K562 (cell line): ENCODE measurements at regions not wholly inside any gene's neighbourhood (a gene's known extent, or its start where the extent isn't known, plus 50 kb on each side); places are given as distances from the start of the nearest gene placed in this dataset.

Experiments used
- ATAC-seq: fragments of 200-7000 bp; cut with Tn5 transposase; 3 replicates; pipeline ENCODE4 v1.9.1; 2020; ENCODE audit warnings: moderate library complexity
- BruUV-seq: library from RNA; stranded (reverse); fragments of 400-500 nt; replicated peaks from 2 replicates; lab custom pipeline; 2021; lab: Mats Ljungman, UMichigan
- CTCF ChIA-PET: fragments of 300-600 bp; formaldehyde crosslinking; extraction: SDS; loops from one replicate; lab custom pipeline; 2021; ENCODE audit warnings: low intra/inter-chr PET ratio; lab: Yijun Ruan, JAX
- POLR2A ChIA-PET: fragments of 300-600, 350-650 bp; sonication (Branson Sonifier 250); formaldehyde crosslinking; extraction: SDS; loops from one replicate; lab custom pipeline; 2021; ENCODE audit warnings: antibody characterized with exemption, inconsistent platforms; lab: Yijun Ruan, JAX
- DNase-seq, 4 experiments: peaks; one replicate each; pipeline versions ENCODE4 v3.0.0 to v3.0.0-alpha.2; 2011 to 2018; ENCODE audit warnings: low spot score in 3 of 4, mixed read lengths in 3 of 4; ENCODE audit errors: extremely low read depth in 1 of 4
- FAIRE-seq: peaks from 2 replicates; lab custom pipeline; 2011; peaks lifted over from hg19 to GRCh38; lab: Jason Lieb, UNC
- H2AFZ ChIP-seq: 2 replicates; pipeline ENCODE4 v1.6.0; 2011; ENCODE audit warnings: low read depth, low read length, control low read depth, inconsistent platforms
- H3K27ac ChIP-seq: fragments of 200-600 bp; 3 replicates; pipeline ENCODE4 v1.8.0; 2011; ENCODE audit warnings: low read depth, mild to moderate bottlenecking, control low read depth, inconsistent platforms, low read length, moderate library complexity, mixed read lengths; ENCODE audit errors: extremely low read depth
- H3K27me3 ChIP-seq, 2 experiments: fragments of 300-600 bp in 1 of 2; 2 replicates in 1 of 2; 3 replicates in 1 of 2; pipeline versions ENCODE4 v1.6.0 to v1.8.0; 2011; ENCODE audit warnings: inconsistent platforms in 2 of 2, low read length in 2 of 2, mild to moderate bottlenecking in 1 of 2, mixed read lengths in 1 of 2, moderate library complexity in 1 of 2; ENCODE audit not compliant: control insufficient read depth in 2 of 2, insufficient read depth in 2 of 2
- H3K36me3 ChIP-seq: fragments of 300-600 bp; 3 replicates; pipeline ENCODE4 v1.8.0; 2011; ENCODE audit warnings: mild to moderate bottlenecking, low read length, inconsistent platforms; ENCODE audit not compliant: control insufficient read depth, insufficient read depth
- H3K4me1 ChIP-seq, 2 experiments: fragments of 200-600 bp in 1 of 2; replicated peaks in 1 of 2; 2 replicates in 1 of 2; 3 replicates in 1 of 2; pipeline versions ENCODE4 v1.5.1 to v1.8.0; 2011; ENCODE audit warnings: inconsistent platforms in 2 of 2, low read length in 2 of 2, mild to moderate bottlenecking in 1 of 2, mixed read lengths in 1 of 2, moderate library complexity in 1 of 2; ENCODE audit not compliant: control insufficient read depth in 2 of 2, insufficient read depth in 2 of 2
- H3K4me2 ChIP-seq: 2 replicates; pipeline ENCODE4 v1.6.1; 2011; ENCODE audit warnings: low read length, control low read depth, inconsistent platforms, mixed read lengths; ENCODE audit not compliant: insufficient read depth
- H3K4me3 ChIP-seq: fragments of 200-600 bp; sonication (generic), shearing (Covaris generic); 2 replicates; pipeline ENCODE4 v1.5.1; 2016; ENCODE audit warnings: control low read depth, inconsistent platforms
- H3K79me2 ChIP-seq: fragments of 200-600 bp; 3 replicates; pipeline ENCODE4 v1.8.0; 2011; ENCODE audit warnings: low read length, inconsistent platforms; ENCODE audit not compliant: control insufficient read depth, insufficient read depth
- H3K9ac ChIP-seq, 2 experiments: 2 replicates each; pipeline versions ENCODE4 v1.6.0 to v1.6.1; 2011; ENCODE audit warnings: low read depth in 2 of 2, low read length in 2 of 2, control low read depth in 1 of 2, inconsistent platforms in 1 of 2, mild to moderate bottlenecking in 1 of 2, mixed read lengths in 1 of 2; ENCODE audit not compliant: insufficient read depth in 1 of 2
- H3K9me1 ChIP-seq: one replicate; pipeline ENCODE4 v1.6.0; 2011; ENCODE audit warnings: inconsistent platforms, mild to moderate bottlenecking, low read length, moderate library complexity; ENCODE audit not compliant: control insufficient read depth, insufficient read depth
- H3K9me3 ChIP-seq: replicated peaks from 2 replicates; pipeline ENCODE4 v1.5.1; 2011; ENCODE audit warnings: low read depth, low read length, inconsistent platforms; ENCODE audit not compliant: control insufficient read depth, insufficient read depth
- H4K20me1 ChIP-seq: replicated peaks from 2 replicates; pipeline ENCODE4 v1.6.1; 2011; ENCODE audit warnings: low read length, inconsistent platforms, mixed read lengths; ENCODE audit not compliant: control insufficient read depth, insufficient read depth
- DDX20 ChIP-seq: fragments of 450-650 bp; IDR thresholded peaks from 2 replicates; pipeline ENCODE4 v1.6.1; 2016; ENCODE audit warnings: missing genetic modification characterization, low read depth, mild to moderate bottlenecking, missing compliant biosample characterization, moderate library complexity
- JUND ChIP-seq, 2 experiments: IDR thresholded peaks; 2 replicates in 1 of 2; 3 replicates in 1 of 2; pipeline ENCODE4 v1.6.1; 2011; ENCODE audit warnings: borderline replicate concordance in 2 of 2, low read depth in 2 of 2, low read length in 2 of 2, improper control_type of control experiment in 1 of 2, missing biosample characterization in 1 of 2, missing genetic modification characterization in 1 of 2, missing genetic modification reagents in 1 of 2
- MAFF ChIP-seq: IDR thresholded peaks from 2 replicates; pipeline ENCODE4 v1.6.1; 2012; ENCODE audit warnings: low read length, improper control_type of control experiment
- MXI1 ChIP-seq: IDR thresholded peaks from 2 replicates; pipeline ENCODE4 v1.6.1; 2011; ENCODE audit warnings: low read depth, mild to moderate bottlenecking, improper control_type of control experiment, low read length
- NBN ChIP-seq: fragments of 450-650 bp; IDR thresholded peaks from 2 replicates; pipeline ENCODE4 v1.6.1; 2016; ENCODE audit warnings: low read depth, mild to moderate bottlenecking
- NR1H2 ChIP-seq: sonication (generic); formaldehyde crosslinking; IDR thresholded peaks from 2 replicates; pipeline ENCODE4 v1.4.0; 2020; ENCODE audit warnings: mild to moderate bottlenecking, missing genetic modification reagents
- PHB ChIP-seq: fragments of 250-450 bp; sonication (Bioruptor Pico); IDR thresholded peaks from 2 replicates; pipeline ENCODE4 v1.5.0; 2021
- RUNX1 ChIP-seq: sonication (generic); IDR thresholded peaks from 2 replicates; pipeline ENCODE4 v1.6.1; 2016; ENCODE audit warnings: antibody characterized with exemption, low read depth
- ZBTB17 ChIP-seq: fragments of 450-650 bp; formaldehyde crosslinking; IDR thresholded peaks from 2 replicates; pipeline ENCODE4 v1.4.0; 2020; ENCODE audit warnings: mild to moderate bottlenecking
- ZNF324 ChIP-seq: fragments of 250-450 bp; sonication (Bioruptor Pico); IDR thresholded peaks from 2 replicates; pipeline ENCODE4 v1.4.0; 2020; ENCODE audit warnings: mild to moderate bottlenecking
- ZNF408 ChIP-seq: fragments of 250-450 bp; sonication (Bioruptor Pico); IDR thresholded peaks from 2 replicates; pipeline ENCODE4 v1.4.0; 2020; ENCODE audit warnings: low read depth, mild to moderate bottlenecking, moderate library complexity
- ZNF699 ChIP-seq: fragments of 250-450 bp; sonication (Bioruptor Pico); IDR thresholded peaks from 2 replicates; pipeline ENCODE4 v1.8.0; 2021; ENCODE audit warnings: mild to moderate bottlenecking, moderate library complexity; ENCODE audit not compliant: insufficient replicate concordance
- WGBS: fragments of 100-300 bp; shearing (Covaris generic); methylation state at CpG from one replicate; pipeline ENCODE4 v1.1.6; 2016; ENCODE audit warnings: low coverage, mixed read lengths; ENCODE audit not compliant: insufficient coverage; ENCODE audit errors: missing lambda C conversion rate; 5-methylcytosine and 5-hydroxymethylcytosine counted together
- in situ Hi-C: fragments of 300-500 bp; cut with MboI; formaldehyde crosslinking; loops from 4 replicates; pipeline ENCODE4 v1.15.0; 2018; ENCODE audit warnings: inconsistent platforms, mixed read lengths
- intact Hi-C: fragments of 100-400 bp; cut with micrococcal nuclease; formaldehyde crosslinking; loops from 2 replicates; pipeline ENCODE4 v1.14.2; 2022
- TF ChIP-seq, protein P1 (sequence below): fragments of 250-450 bp; sonication (Bioruptor Pico); IDR thresholded peaks from 2 replicates; pipeline ENCODE4 v1.8.0; 2022; ENCODE audit warnings: inconsistent platforms, mild to moderate bottlenecking, moderate library complexity, borderline replicate concordance
- TF ChIP-seq, protein P2 (sequence below): IDR thresholded peaks from 3 replicates; pipeline ENCODE4 v1.6.1; 2011; ENCODE audit warnings: borderline replicate concordance, mild to moderate bottlenecking; ENCODE audit not compliant: insufficient read length, insufficient read depth
- TF ChIP-seq, protein P3 (sequence below): fragments of 450-650 bp; IDR thresholded peaks from 2 replicates; pipeline ENCODE4 v1.6.1; 2016; ENCODE audit warnings: antibody characterized with exemption

DNA sequence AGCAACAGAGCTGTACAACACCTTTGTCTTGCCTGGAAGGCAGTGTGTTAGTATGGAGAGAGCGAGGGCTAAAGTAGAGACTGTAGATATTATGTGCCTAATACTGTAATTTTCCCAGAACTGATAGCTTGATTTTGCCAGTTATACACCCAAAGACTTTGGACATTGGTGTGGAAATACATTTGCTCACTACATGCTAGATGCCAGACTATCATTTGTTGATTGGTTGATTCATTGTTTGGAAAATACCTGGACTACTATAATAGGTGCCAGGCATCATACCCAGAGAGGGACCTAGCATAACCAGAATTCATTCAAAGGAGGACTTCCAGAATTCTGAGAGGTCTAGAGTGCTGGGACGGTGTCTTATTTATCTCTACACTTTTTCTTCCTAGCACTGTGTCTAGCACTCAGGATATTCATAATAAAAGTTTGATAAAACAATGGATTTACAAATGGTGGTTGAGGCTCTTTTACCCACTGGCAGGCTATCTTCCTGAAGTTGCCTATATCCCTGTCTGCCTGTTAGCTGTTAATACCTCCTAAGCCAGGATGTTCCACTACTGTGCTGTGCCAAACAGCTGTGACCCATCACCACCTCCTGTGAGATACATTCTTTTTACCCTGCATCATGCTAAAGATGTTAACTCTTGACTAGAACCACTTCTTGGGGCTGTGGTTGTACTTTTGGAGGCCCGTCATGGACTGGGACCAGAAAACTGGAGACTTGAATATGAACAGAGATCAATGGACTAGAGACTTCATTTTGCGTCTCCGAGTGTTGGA is 72.2 kb upstream of the FUCA2 start:
- no peaks in the 10 kb centered on the region for H3K9me3 ChIP-seq
- peaks cover 0 to 5% of the 10 kb centered on the region in 2 experiments; a peak in 2 of 5 replicates for H3K27me3 ChIP-seq
- intact Hi-C loops, result no loop called here
- H3K27ac ChIP-seq, result no peak overlapping the region
- H3K4me2 ChIP-seq, result no peak overlapping the region
- CTCF ChIA-PET, result no interaction called here
- H3K4me1 ChIP-seq, result no peaks in the 10 kb centered on the region
- H3K36me3 ChIP-seq, result no peaks in the 10 kb centered on the region
- no peak for TF ChIP-seq MAFF
- TF ChIP-seq ZNF408 (CRISPR knock-in tag), result no peak
- TF ChIP-seq ZNF699 (CRISPR knock-in tag), result no peak
- no peak for TF ChIP-seq RUNX1
- TF ChIP-seq PHB (CRISPR knock-in tag), result no peak
- no peak for TF ChIP-seq ZBTB17 (CRISPR knock-in tag)
- TF ChIP-seq ZNF324 (CRISPR knock-in tag), result no peak
- TF ChIP-seq JUND (IDR thresholded peaks at IDR 0.05; ENCODE audit: borderline replicate concordance, low read depth, low read length), result no peak
- no peak for TF ChIP-seq JUND (tag; IDR thresholded peaks at IDR 0.05; ENCODE audit: borderline replicate concordance, low read depth, low read length)
- TF ChIP-seq NR1H2, result no peak
- TF ChIP-seq, protein P1, sequence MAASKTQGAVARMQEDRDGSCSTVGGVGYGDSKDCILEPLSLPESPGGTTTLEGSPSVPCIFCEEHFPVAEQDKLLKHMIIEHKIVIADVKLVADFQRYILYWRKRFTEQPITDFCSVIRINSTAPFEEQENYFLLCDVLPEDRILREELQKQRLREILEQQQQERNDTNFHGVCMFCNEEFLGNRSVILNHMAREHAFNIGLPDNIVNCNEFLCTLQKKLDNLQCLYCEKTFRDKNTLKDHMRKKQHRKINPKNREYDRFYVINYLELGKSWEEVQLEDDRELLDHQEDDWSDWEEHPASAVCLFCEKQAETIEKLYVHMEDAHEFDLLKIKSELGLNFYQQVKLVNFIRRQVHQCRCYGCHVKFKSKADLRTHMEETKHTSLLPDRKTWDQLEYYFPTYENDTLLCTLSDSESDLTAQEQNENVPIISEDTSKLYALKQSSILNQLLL, result no peak
- no peak for TF ChIP-seq MXI1
- TF ChIP-seq DDX20 (tag), result no peak
- TF ChIP-seq, protein P2, sequence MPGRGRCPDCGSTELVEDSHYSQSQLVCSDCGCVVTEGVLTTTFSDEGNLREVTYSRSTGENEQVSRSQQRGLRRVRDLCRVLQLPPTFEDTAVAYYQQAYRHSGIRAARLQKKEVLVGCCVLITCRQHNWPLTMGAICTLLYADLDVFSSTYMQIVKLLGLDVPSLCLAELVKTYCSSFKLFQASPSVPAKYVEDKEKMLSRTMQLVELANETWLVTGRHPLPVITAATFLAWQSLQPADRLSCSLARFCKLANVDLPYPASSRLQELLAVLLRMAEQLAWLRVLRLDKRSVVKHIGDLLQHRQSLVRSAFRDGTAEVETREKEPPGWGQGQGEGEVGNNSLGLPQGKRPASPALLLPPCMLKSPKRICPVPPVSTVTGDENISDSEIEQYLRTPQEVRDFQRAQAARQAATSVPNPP, result no peak
- no peak for TF ChIP-seq NBN
- TF ChIP-seq, protein P3, sequence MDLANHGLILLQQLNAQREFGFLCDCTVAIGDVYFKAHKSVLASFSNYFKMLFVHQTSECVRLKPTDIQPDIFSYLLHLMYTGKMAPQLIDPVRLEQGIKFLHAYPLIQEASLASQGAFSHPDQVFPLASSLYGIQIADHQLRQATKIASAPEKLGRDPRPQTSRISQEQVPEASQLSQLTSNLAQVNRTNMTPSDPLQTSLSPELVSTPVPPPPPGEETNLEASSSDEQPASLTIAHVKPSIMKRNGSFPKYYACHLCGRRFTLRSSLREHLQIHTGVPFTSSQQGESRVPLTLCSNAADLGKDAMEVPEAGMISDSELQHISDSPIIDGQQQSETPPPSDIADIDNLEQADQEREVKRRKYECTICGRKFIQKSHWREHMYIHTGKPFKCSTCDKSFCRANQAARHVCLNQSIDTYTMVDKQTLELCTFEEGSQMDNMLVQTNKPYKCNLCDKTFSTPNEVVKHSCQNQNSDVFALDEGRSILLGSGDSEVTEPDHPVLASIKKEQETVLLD, result no peak
- TF ChIP-seq, all 486 proteins: peak for 0
- Histone ChIP-seq H3K9ac (no peak overlapping the region), H4K20me1 (no peaks in the 10 kb centered on the region), H3K79me2 (no peaks in the 10 kb centered on the region), H3K4me3 (no peak overlapping the region), H3K9me1 (no peaks in the 10 kb centered on the region), H2AFZ (no peak overlapping the region)
- FAIRE-seq (no peak), ATAC-seq (no peak), DNase-seq (no peak)
- POLR2A ChIA-PET, result no interaction called here
- BruUV-seq, result no TSS peak
- in situ Hi-C loops, result no loop called here
- WGBS, result 20% methylated on average over 5 of the region's 5 CpGs
